Heart right ventricle (tissue), 16 donors: ENCODE measurements at regions not wholly inside any gene's neighbourhood (a gene's known extent, or its start where the extent isn't known, plus 50 kb on each side); places are given as distances from the start of the nearest gene placed in this dataset.

Source experiments
- ATAC-seq, 8 donors: fragments of 200-7000 bp; cut with Tn5 transposase; one replicate each; pipeline ENCODE4 v1.9.1; 2020; ENCODE audit warnings: mild to moderate bottlenecking in 8 of 8, moderate library complexity in 8 of 8, moderate number of reproducible peaks in 1 of 8
- DNase-seq, 2 donors: peaks; one replicate each; pipeline ENCODE4 v3.0.0-alpha.2; 2020
- H3K27ac ChIP-seq, 10 donors: fragments of 200-600 bp; sonication (generic) in 2 of 10; one replicate each; pipeline versions ENCODE4 v1.5.0 to v1.8.0; 2020 to 2022; ENCODE audit warnings: mild to moderate bottlenecking in 3 of 10
- H3K27me3 ChIP-seq, 7 donors: fragments of 200-600 bp; one replicate each; pipeline ENCODE4 v1.8.0; 2021 to 2022; ENCODE audit warnings: mild to moderate bottlenecking in 2 of 7
- H3K36me3 ChIP-seq, 9 donors: fragments of 200-600 bp; sonication (generic) in 1 of 9; one replicate each; pipeline versions ENCODE4 v1.5.0 to v1.8.0; 2020 to 2022; ENCODE audit warnings: mild to moderate bottlenecking in 2 of 9
- H3K4me1 ChIP-seq, 9 donors: fragments of 200-600 bp; sonication (generic) in 1 of 9; one replicate each; pipeline versions ENCODE4 v1.5.0 to v1.8.0; 2020 to 2022; ENCODE audit warnings: mild to moderate bottlenecking in 4 of 9
- H3K4me3 ChIP-seq, 10 donors: fragments of 200-600 bp; sonication (generic) in 2 of 10; one replicate each; pipeline versions ENCODE4 v1.5.0 to v1.8.0; 2020 to 2022; ENCODE audit warnings: mild to moderate bottlenecking in 7 of 10, moderate library complexity in 2 of 10
- H3K9me3 ChIP-seq, 11 donors: fragments of 200-600 bp in 10 of 11; sonication (generic) in 2 of 11; one replicate each; pipeline versions ENCODE4 v1.5.0 to v1.8.0; 2013 to 2022; ENCODE audit warnings: mild to moderate bottlenecking in 2 of 11, control low read depth in 1 of 11, moderate library complexity in 1 of 11
- WGBS, 2 donors: extraction: QIAGEN DNeasy Blood & Tissue Kit; methylation state at CpG; one replicate each; pipeline ENCODE4 v1.1.7; 2013; ENCODE audit warnings: inconsistent platforms in 1 of 2; 5-methylcytosine and 5-hydroxymethylcytosine counted together
- intact Hi-C, 10 donors: fragments of 100-400 bp; cut with DNase I; formaldehyde crosslinking; loops; one replicate each; pipeline versions ENCODE4 v1.11.1 to v1.14.2; 2022
- TF ChIP-seq, protein P1 (sequence below), 9 donors: fragments of 200-600 bp; sonication (generic) in 2 of 9; IDR thresholded peaks; one replicate each; pipeline versions ENCODE4 v1.5.0 to v1.8.0; 2021 to 2022; ENCODE audit warnings: antibody characterized with exemption in 9 of 9, mild to moderate bottlenecking in 5 of 9, moderate library complexity in 1 of 9
- donor health status: Arrhythmogenic right ventricular cardiomyopathy.
- donor health status: ischemic (EF 13 %, LVEDD 7.1; RV severe dilation, severe dysfunction).
- donor health status: healthy with polysubstance abuse.
- donor health status: DM: no; HTN: yes; CAD: no.
- donor health status: DM: no; HTN: no; CAD: no.
- donor health status: ischemic (EF 25% LVEDD 6.9; RV normal size, moderate dysfunction).
- donor health status: ischemic (EF 25% LVEDD 5.7; RV mildly dilated, moderate dysfunction).
- donor health status: healthy.
- donor health status: DM: yes; HTN: yes; CAD: no.
- donor health status: Ischemic cardiomyopathy.
- donor health status: ischemic (EF 35%, LVEDD 5.7; RV mildly dilated, moderate dysfunction).
- donor health status: nonischemic (EF 11% LVEDD 7.7; RV severe dilation, severe dysfunction).
- donor health status: DM: yes; HTN: yes; CAD: no.
- donor health status: PGD.
- donor health status: ischemic (EF 29% LVEDD 5.4; RV normal size, mild dysfunction).
- donor health status: nonischemic (EF 23%, LVEDD 6.1; RV moderate dilation, normal function).

DNA sequence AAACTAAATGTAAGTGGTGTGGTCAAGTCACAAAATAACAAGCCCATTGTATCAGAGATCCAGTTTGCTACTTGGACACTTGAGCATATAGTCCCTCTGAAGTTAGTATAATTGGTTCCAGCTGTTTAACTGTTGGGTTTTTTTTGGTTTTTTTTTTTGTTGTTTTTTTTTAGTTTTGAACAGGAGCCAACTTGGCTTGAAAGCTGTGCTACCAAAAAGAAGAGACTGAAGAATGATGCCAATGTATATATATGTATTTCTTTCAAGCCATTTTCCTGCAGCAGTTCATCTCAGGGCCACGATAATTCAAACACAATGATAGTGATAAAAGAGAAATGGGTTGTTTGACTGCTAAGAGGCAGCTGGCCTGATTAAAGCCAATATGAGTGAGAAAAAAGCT, 138.3 kb downstream of the PCDH18 start:
- H3K27me3 ChIP-seq = no peaks in the 10 kb centered on the region
- intact Hi-C loops = loop anchor here in 2 of 10 donors (10.0 kb wide), 2 partner anchors 119 to 141 kb away; partner anchors contain the start of gene PCDH18 (in 2 of the 2)
- no peaks in the 10 kb centered on the region for H3K36me3 ChIP-seq
- no peaks in the 10 kb centered on the region for H3K9me3 ChIP-seq
- WGBS, 2 donors = 66 to 70% methylated on average over 1 of the region's 1 CpG
- H3K4me3 ChIP-seq = no peak overlapping the region
- TF ChIP-seq, protein P1, sequence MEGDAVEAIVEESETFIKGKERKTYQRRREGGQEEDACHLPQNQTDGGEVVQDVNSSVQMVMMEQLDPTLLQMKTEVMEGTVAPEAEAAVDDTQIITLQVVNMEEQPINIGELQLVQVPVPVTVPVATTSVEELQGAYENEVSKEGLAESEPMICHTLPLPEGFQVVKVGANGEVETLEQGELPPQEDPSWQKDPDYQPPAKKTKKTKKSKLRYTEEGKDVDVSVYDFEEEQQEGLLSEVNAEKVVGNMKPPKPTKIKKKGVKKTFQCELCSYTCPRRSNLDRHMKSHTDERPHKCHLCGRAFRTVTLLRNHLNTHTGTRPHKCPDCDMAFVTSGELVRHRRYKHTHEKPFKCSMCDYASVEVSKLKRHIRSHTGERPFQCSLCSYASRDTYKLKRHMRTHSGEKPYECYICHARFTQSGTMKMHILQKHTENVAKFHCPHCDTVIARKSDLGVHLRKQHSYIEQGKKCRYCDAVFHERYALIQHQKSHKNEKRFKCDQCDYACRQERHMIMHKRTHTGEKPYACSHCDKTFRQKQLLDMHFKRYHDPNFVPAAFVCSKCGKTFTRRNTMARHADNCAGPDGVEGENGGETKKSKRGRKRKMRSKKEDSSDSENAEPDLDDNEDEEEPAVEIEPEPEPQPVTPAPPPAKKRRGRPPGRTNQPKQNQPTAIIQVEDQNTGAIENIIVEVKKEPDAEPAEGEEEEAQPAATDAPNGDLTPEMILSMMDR (IDR thresholded peaks at IDR 0.05) = no peak
- ATAC-seq (peak in 3 of 8 donors; percentile 37 to 65 (median 41)), DNase-seq (no peak)
- peaks cover 0 to 37% (median 0%) of the 10 kb centered on the region in 9 donors for H3K4me1 ChIP-seq
- no peak overlapping the region for H3K27ac ChIP-seq

DNA sequence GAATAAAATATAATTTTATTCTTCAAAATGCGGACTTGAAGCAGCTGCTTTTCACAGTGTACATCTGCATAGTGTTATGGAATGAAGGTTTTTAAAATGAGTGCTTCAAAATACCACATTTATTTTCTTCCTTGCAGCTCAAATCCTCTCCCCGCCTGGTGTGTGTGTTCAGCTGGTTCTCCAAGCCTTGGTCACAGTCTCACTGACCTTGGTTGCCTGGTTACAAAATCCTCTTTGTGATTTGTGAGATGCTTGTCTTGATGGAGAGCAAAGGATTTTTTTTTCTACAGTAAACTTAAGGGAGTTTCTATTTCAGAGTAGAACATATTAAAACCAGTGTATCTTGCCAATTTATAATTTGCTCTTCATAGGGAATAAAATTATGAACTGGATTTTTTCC, 139.2 kb downstream of the PCDH18 start:
- DNase-seq (peak in 1 of 2 donors; percentile 36), ATAC-seq (peak in 7 of 8 donors; percentile 33 to 87 (median 73))
- H3K36me3 ChIP-seq = no peaks in the 10 kb centered on the region
- no peaks in the 10 kb centered on the region for H3K27me3 ChIP-seq
- 68% methylated on average over 2 of the region's 2 CpGs for WGBS, 2 donors
- peaks cover 0 to 37% (median 0%) of the 10 kb centered on the region in 9 donors for H3K4me1 ChIP-seq
- no peak overlapping the region for H3K4me3 ChIP-seq
- TF ChIP-seq, protein P1 (IDR thresholded peaks at IDR 0.05) = no peak
- H3K9me3 ChIP-seq = no peaks in the 10 kb centered on the region
- H3K27ac ChIP-seq = peak overlapping the region in 2 of 10 donors; percentile 27 to 43
- intact Hi-C loops = loop anchor here in 2 of 10 donors (10.0 kb wide), 2 partner anchors 118 to 142 kb away; partner anchors contain the start of gene PCDH18 (in 2 of the 2)

DNA sequence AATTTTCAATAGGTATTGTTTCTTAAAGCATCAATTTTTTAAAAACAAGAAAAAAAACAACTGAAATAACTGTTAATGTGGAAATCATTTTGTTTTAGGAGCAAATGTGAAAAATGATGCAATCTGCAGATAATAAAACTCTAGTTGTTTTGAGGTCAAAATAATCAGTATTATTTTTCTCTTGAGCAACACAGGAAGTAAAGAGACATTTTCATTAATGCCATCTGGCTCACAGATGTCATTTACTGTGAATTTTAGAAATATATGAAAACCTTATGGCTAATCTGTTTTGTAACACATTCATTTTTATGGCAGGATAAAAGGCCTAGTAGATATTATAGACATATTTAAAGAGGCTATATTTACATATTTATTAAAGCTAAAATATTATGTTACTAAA, 141.6 kb downstream of the PCDH18 start:
- ATAC-seq (no peak), DNase-seq (no peak)
- Histone ChIP-seq H3K27ac (peak overlapping the region in 4 of 10 donors; percentile 12 to 42 (median 21)), H3K27me3 (no peaks in the 10 kb centered on the region), H3K9me3 (no peaks in the 10 kb centered on the region), H3K4me3 (no peak overlapping the region), H3K36me3 (no peaks in the 10 kb centered on the region), H3K4me1 (peaks cover 0 to 37% (median 0%) of the 10 kb centered on the region in 9 donors)
- intact Hi-C loops = loop anchor here in 2 of 10 donors (10.0 kb wide), 2 partner anchors 116 to 144 kb away; partner anchors contain the start of gene PCDH18 (in 2 of the 2)
- TF ChIP-seq, protein P1 (IDR thresholded peaks at IDR 0.05) = no peak

GRCh38 chr4:137389911-137390520, 142.3 kb downstream of the PCDH18 start:
- ATAC-seq = no peak
- DNase-seq = no peak
- H3K36me3 ChIP-seq = no peaks in the 10 kb centered on the region
- peak overlapping the region in 3 of 10 donors; percentile 12 to 24 (median 15) for H3K27ac ChIP-seq
- H3K4me3 ChIP-seq = no peak overlapping the region
- H3K4me1 ChIP-seq = peaks cover 0 to 37% (median 0%) of the 10 kb centered on the region in 9 donors
- WGBS, 2 donors = 79 to 86% methylated on average over 1 of the region's 1 CpG
- intact Hi-C loops = loop anchor here in 2 of 10 donors (10.0 kb wide), 2 partner anchors 115 to 145 kb away; partner anchors contain the start of gene PCDH18 (in 2 of the 2)
- no peaks in the 10 kb centered on the region for H3K9me3 ChIP-seq
- TF ChIP-seq, protein P1 (IDR thresholded peaks at IDR 0.05) = no peak
- no peaks in the 10 kb centered on the region for H3K27me3 ChIP-seq
